HK-2 (cell line): ENCODE measurements at regions not wholly inside any gene's neighbourhood (a gene's known extent, or its start where the extent isn't known, plus 50 kb on each side); places are given as distances from the start of the nearest gene placed in this dataset.

Experiments
- DNase-seq: peaks from one replicate; pipeline ENCODE4 v3.0.0-alpha.2; 2018; ENCODE audit not compliant: unreplicated experiment

DNA sequence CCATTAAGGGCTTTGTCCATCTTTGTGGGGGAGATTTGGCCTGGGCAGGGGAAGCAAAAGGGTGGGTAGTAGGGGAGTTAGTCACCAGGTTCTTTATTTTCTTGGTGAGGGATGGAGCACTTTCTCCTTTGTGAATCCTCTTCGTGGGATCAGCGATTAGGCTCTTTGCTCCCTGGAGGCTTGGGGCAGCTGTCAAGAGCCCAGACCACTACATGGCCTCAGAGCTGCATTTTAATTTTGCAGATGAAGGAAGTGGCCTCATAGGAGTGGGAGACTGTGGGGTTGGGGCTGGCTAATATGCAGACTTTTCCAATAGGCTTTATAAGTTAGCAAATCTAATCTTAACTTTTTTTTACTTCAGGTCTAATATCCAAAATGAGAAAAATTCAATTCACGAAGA lies 168.1 kb upstream of the DEFB112 start:
- no peak for DNase-seq

DNA sequence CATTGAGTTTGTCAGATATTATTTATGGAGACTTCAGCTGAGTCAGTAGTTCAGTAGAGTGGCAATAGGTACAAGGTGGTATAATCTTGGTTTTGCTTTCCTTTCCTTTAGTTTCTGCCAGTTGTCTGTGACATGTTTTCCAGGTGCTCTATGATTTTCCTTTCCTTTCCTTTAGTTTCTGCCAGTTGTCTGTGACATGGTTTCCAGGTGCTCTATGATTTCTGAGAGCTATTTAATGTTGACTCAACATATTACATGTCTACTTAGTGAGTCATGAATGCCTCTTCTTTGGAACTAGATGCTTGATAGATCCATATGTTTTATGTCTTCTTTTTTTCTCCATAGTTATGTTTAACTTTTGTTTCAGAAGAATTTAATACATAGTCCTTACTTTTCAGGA lies 186.4 kb upstream of the DEFB112 start:
- DNase-seq: no peak

- no peak for DNase-seq
These were observed 190.1 kb upstream of the DEFB112 start for GRCh38 chr6:50239853-50240252.

DNA sequence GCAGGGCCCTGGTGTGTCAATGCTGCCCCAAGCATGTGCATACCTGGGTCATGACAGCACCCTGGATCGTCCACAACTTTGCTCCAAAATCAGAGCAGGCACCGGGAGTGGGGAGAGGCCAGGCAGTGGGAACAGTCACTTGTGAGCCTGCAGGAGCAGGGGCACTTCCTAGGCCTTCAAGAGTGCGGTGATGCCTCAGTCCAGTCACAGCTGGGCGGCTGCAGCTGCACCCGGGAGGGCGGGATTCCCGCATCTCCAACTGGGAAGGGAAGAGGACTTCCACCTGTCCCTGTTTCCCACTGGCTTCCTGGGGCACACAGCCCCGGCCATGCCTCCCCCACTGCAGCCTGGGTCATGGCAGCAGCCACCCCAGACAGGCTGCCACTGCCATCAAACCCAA lies 191.3 kb upstream of the DEFB112 start:
- no peak for DNase-seq

GRCh38 chr6:50249493-50249892 lies 199.8 kb upstream of the DEFB112 start:
- no peak for DNase-seq

DNA sequence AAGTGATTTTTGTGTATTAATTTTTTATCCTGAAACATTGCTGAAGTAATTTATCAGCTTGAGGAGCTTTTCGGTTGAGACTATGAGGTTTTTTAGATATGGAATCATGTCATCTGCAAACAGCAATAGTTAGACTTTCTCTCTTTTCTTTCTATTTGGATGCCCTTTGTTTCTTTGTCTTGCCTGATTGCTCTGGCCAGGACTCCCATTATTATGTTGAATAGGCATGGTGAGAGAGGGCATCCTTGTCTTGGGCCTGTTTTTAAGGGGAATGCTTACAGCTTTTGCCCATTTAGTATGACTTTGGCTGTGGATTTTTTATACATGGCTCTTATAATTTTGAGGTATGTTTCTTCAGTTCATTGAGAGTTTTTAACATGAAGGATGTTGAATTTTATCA lies 207.6 kb upstream of the DEFB112 start:
- no peak for DNase-seq

- no peak for DNase-seq
These were observed 210.2 kb upstream of the DEFB112 start for GRCh38 chr6:50259903-50260302.

- no peak for DNase-seq
These were observed 215.4 kb upstream of the DEFB112 start for GRCh38 chr6:50264995-50265571.

DNA sequence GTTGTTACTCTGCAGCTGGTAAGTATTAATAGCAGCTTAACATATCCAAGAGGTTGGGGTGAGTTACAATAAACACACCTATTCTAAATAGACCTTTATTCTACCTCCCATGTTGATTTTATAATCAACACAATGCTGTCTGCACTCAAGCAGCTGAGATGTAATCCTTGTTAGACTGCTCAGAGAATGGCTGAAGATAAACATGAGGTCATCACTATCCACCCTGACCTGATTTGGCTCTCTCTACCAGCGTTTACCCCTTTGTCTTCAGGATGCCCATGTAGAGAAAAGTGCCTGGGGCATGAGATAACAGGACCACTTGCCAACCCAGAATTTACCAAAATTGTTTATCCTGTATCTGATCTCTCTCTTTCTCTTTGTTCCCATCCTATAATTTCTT lies 220.7 kb upstream of the DEFB112 start:
- DNase-seq: no peak

DNA sequence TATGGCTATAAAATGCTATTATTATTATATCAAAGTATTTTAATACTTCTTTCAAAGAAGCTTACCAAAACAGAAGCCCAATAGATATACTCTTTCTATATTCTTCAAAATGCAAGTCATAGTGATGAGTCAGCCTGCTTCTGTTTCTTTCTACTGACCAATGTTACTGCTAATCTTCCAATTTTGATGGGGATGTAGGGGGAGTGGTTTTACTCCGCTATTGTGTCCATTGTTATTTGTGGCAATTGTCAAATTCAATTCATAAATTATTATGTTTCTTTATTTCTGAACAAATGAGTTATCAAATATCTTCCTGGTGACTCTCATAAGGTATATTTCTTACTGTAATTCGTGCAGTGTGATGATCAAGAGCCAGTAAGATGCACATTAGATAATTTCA lies 221.5 kb upstream of the DEFB112 start:
- DNase-seq: no peak

DNA sequence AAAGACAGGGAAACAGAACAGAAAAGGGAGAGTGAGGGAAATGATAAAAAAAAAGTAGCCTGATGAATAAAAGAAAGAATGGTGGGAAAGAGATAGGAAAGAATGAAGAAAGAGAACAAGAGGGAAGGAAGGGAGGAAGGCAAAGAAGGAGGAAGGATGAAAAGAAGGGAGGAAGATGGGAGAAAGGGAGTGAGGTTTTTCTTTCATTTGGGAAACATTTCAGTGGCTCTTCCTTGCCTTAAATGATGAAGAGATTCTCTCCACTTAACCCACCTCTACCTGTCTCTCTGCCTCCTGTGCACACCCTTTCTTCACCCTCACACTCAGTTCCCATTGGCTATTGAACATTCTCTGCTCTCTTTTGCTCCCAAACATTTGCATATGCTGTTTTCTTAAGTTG lies 222.1 kb upstream of the DEFB112 start:
- no peak for DNase-seq

DNA sequence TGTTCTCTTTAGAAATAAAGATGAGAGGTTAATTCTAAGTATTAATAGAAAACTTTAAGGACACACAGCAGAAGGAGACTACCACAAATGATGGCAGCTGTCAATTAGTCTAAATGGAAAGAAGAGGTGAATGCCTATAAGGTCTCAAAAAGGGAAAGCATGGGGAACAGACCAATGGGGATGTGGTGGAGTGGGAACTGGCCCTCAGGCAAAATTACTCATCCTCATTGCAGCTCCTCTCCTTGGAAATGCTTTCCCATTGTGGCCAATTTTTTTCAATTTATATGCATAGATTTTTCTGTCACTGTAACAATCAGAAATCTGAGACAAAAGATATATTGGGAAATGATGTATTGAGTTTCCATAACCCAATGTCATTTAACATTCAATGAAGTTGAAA lies 222.9 kb upstream of the DEFB112 start:
- DNase-seq: no peak

DNA sequence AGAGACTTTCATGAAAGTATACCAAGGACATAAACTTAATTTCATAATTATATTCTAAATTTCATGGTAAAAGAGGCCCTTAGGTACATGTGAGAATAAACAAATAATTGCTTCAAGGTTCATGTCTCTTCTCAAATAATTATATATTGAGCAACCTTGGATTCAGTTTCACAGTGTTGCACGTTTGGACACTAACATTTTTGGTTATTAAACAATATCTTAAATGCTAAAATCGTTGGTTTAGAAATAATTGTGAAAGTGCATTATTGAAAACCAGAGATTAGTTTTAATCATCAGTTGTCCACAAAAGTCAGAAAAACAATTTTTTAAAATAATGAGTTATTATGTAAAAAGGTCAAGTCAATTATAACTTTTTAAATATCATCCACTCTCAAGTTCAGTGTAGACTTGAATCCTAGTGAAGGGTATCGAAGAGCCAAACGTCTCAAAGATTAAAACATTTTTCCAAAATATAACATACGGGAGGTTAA lies 227.1 kb upstream of the DEFB112 start:
- DNase-seq: no peak

- no peak for DNase-seq
These were observed 228.0 kb upstream of the DEFB112 start for GRCh38 chr6:50277774-50278173.

- DNase-seq: no peak
These were observed 228.9 kb upstream of the DEFB112 start for GRCh38 chr6:50278663-50279062.

GRCh38 chr6:50285735-50286134 lies 236.0 kb upstream of the DEFB112 start:
- no peak for DNase-seq

- no peak for DNase-seq
These were observed 238.5 kb upstream of the DEFB112 start for GRCh38 chr6:50288241-50288640.

DNA sequence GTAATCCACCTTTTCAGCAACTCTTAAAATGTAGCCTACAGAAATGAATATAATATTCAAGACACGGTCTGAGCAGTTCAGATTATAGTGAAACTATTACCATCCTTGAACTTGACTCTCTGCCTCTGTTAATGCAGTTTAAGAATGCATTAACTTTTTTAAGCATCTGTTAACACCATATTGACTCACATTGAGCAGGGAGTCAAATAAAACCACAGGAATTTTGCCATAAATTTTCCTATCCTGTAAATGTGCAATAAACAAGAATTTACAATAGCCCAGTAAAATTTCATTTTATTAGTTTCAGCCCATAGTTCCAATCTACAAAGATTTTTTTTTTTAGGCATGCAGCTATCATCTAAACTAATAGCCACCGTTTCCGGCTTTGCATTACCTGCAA lies 239.2 kb upstream of the DEFB112 start:
- DNase-seq: no peak

GRCh38 chr6:50289366-50289765 lies 239.6 kb upstream of the DEFB112 start:
- no peak for DNase-seq

DNA sequence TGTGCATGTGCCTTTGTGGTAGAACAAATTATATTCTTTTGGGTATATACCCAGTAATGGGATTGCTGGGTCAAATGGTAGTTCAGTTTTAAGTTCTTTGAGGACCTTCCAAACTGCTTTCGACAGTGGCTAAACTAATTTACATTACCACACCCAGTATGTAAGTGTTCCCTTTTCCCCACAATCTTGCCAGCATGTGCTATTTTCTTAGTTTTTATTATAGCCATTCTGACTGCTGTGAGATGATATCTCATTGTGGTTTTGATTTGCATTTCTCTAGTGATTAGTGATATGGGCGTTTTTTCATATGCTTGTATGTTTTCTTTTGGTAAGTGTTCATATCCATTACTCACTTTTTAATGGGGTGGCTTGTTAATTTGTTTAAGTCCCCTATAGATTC lies 251.6 kb upstream of the DEFB112 start:
- DNase-seq: no peak

- no peak for DNase-seq
These were observed 255.9 kb upstream of the DEFB112 start for GRCh38 chr6:50305660-50306059.

- DNase-seq: no peak
These were observed 268.8 kb upstream of the DEFB112 start for GRCh38 chr6:50318536-50318935.

GRCh38 chr6:50330347-50330746 lies 280.6 kb upstream of the DEFB112 start:
- no peak for DNase-seq

GRCh38 chr6:50330963-50331362 lies 281.2 kb upstream of the DEFB112 start:
- no peak for DNase-seq
